BJ (cell line): ENCODE measurements at regions not wholly inside any gene's neighbourhood (a gene's known extent, or its start where the extent isn't known, plus 50 kb on each side); places are given as distances from the start of the nearest gene placed in this dataset.

Source experiments
- CTCF ChIA-PET: fragments of 350-600 bp; formaldehyde crosslinking; extraction: SDS; loops from one replicate; lab custom pipeline; 2021; ENCODE audit warnings: antibody characterized with exemption, inconsistent platforms; lab: Yijun Ruan, JAX
- POLR2A ChIA-PET: fragments of 300-600 bp; sonication (Branson Sonifier 250); formaldehyde crosslinking; extraction: SDS; loops from one replicate; lab custom pipeline; 2021; ENCODE audit warnings: antibody characterized with exemption; lab: Charles Lee
- DNase-seq: peaks from one replicate; pipeline ENCODE4 v3.0.0-alpha.2; 2011; ENCODE audit warnings: low read depth
- H3K27me3 ChIP-seq: 2 replicates; pipeline ENCODE4 v1.6.0; 2011; ENCODE audit warnings: low read length; ENCODE audit not compliant: control insufficient read depth, insufficient read depth
- H3K36me3 ChIP-seq: 2 replicates; pipeline ENCODE4 v1.5.1; 2011; ENCODE audit warnings: low read length; ENCODE audit not compliant: control insufficient read depth, insufficient read depth
- H3K4me3 ChIP-seq: 2 replicates; pipeline ENCODE4 v1.5.1; 2011; ENCODE audit warnings: low read depth, mild to moderate bottlenecking, control low read depth, low read length
- CTCF ChIP-seq: IDR thresholded peaks from 2 replicates; pipeline ENCODE4 v1.5.1; 2011; ENCODE audit warnings: low read depth, mild to moderate bottlenecking, control low read depth, inconsistent platforms, low read length, moderate library complexity; ENCODE audit not compliant: insufficient read depth

- no peak for TF ChIP-seq CTCF
- DNase-seq = no peak
- peaks cover 7% of the 10 kb centered on the region for H3K27me3 ChIP-seq
- CTCF ChIA-PET = interaction anchor here (1.4 kb wide), 1 partner anchor 9 kb away, joined by 4 read pairs; no protein-coding TSS in a partner anchor
- POLR2A ChIA-PET = no interaction called here
- no peak overlapping the region for H3K4me3 ChIP-seq
- no peaks in the 10 kb centered on the region for H3K36me3 ChIP-seq
These were observed 79.8 kb upstream of the TOP3B start for GRCh38 chr22:22062306-22062793.

- TF ChIP-seq CTCF = peak; percentile 42
- peak; percentile 9 for DNase-seq
- H3K27me3 ChIP-seq = peaks cover 7% of the 10 kb centered on the region
- H3K36me3 ChIP-seq = no peaks in the 10 kb centered on the region
- no peak overlapping the region for H3K4me3 ChIP-seq
- ChIA-PET CTCF (interaction anchor here (0.6 to 1.8 kb wide), 7 partner anchors 9 to 223 kb away, joined by 3 to 4 read pairs (median 3); no protein-coding TSS in a partner anchor), POLR2A (no interaction called here)
These were observed 78.8 kb upstream of the TOP3B start for GRCh38 chr22:22061085-22062077.

DNA sequence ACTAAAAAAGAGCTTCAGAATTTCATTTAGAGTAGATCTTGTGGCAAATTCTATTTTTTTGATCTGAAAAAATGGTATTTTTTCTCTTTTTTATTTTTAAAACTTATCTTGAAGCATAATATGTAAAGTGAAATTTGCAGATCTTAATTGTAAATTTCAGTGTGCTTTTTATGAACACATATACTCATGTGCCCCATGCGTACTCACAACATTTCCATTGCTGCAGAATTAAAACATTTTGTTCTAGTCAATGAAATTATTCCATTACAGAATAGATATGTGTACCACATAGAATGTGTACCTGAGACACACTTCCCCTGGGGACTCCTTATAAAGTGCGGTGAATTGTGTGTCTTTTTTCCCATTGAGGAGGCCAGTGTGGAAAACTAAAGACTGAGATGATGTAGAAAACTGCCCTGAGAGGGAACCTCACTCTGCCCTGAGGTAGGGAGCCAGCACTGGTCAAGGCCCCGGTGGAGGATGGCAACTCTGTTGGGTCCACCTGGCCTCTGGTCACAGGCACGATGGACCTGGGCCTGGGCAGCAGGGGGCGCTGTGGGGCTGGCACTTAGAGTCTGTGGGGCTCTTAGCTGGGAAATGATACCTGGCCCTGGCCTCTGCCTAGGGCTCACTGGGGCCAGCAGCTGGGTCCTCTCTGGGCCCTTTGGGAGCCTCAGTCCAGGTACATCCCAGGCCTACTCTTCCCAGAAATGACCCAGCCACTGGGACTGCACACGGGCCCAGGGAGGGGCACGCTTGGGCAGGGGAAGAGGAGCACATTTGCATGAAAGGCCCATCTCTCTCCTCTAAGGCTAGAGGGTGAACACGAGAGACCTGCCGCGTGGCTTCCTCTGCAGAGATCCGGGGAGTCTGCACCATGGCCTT, 77.9 kb upstream of the TOP3B start:
- no peaks in the 10 kb centered on the region for H3K36me3 ChIP-seq

DNA sequence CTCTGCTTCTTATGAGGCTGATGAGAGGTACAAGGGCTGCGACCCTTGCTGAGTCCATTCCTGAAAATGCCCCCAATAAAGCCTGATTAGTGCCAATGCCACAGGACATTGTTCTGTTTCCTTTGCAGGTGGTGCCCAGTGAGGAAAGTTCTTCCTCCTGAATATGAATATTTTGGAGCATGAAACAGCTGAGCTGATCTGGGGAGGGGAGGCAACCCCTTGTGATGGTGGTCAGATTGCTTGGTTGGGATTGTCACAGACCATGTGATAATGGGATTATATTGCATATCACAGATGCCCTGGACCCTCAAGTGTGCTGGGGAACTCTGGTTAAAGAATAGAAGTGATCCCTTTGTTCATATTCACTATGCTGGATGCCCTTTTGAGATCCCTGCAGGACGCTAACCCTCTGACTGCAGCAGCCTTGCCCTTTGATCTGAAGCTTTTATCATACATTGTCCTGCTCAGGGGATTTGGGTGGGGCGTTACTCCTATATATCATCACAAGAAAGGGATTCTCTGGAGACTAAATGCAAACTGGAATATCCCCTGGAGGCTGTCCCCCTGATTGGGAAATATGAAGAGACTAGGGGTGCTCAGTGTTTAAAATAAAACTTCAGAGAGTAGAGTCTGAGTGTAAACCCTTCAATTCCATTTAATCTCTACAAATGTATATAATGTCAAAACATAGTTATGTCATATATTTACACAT, 76.9 kb upstream of the TOP3B start:
- no peak overlapping the region for H3K4me3 ChIP-seq
- H3K36me3 ChIP-seq = no peaks in the 10 kb centered on the region
- TF ChIP-seq CTCF = no peak
- ChIA-PET CTCF (no interaction called here), POLR2A (no interaction called here)
- DNase-seq = no peak
- peaks cover 7% of the 10 kb centered on the region; the same call in 1 of the 2 replicates for H3K27me3 ChIP-seq

More for the DNA sequence above, 77.9 kb upstream of the TOP3B start:
- ChIA-PET CTCF (interaction anchor here (0.7 to 1.8 kb wide), 4 partner anchors 10 to 89 kb away, joined by 3 to 4 read pairs (median 4); no protein-coding TSS in a partner anchor), POLR2A (no interaction called here)
- H3K27me3 ChIP-seq = peaks cover 7% of the 10 kb centered on the region
- TF ChIP-seq CTCF = peak; percentile 62
- no peak overlapping the region for H3K4me3 ChIP-seq
- DNase-seq = no peak
